HL-60 (cell line): ENCODE measurements at regions not wholly inside any gene's neighbourhood (a gene's known extent, or its start where the extent isn't known, plus 50 kb on each side); places are given as distances from the start of the nearest gene placed in this dataset.

Experiments
- GABPA ChIP-seq: IDR thresholded peaks from 2 replicates; pipeline ENCODE4 v1.6.1; 2012; ENCODE audit warnings: low read depth
- POLR2AphosphoS5 ChIP-seq: IDR thresholded peaks from 2 replicates; pipeline ENCODE4 v1.6.1; 2012; ENCODE audit warnings: low read depth
- SPI1 ChIP-seq: IDR thresholded peaks from 2 replicates; pipeline ENCODE4 v1.6.1; 2012; ENCODE audit warnings: low read depth, mild to moderate bottlenecking, borderline replicate concordance
- TF ChIP-seq, protein P1 (sequence below): IDR thresholded peaks from one replicate; pipeline ENCODE4 v1.5.1; 2011; ENCODE audit warnings: low read length, control low read depth, inconsistent platforms; ENCODE audit not compliant: insufficient read depth
- TF ChIP-seq, protein P2 (sequence below): IDR thresholded peaks from 2 replicates; pipeline ENCODE4 v1.6.1; 2012; ENCODE audit warnings: low read depth; ENCODE audit not compliant: insufficient replicate concordance

GRCh38 chr12:90473831-90474230 is 481.1 kb downstream of the CCER1 start:
- TF ChIP-seq, protein P1, sequence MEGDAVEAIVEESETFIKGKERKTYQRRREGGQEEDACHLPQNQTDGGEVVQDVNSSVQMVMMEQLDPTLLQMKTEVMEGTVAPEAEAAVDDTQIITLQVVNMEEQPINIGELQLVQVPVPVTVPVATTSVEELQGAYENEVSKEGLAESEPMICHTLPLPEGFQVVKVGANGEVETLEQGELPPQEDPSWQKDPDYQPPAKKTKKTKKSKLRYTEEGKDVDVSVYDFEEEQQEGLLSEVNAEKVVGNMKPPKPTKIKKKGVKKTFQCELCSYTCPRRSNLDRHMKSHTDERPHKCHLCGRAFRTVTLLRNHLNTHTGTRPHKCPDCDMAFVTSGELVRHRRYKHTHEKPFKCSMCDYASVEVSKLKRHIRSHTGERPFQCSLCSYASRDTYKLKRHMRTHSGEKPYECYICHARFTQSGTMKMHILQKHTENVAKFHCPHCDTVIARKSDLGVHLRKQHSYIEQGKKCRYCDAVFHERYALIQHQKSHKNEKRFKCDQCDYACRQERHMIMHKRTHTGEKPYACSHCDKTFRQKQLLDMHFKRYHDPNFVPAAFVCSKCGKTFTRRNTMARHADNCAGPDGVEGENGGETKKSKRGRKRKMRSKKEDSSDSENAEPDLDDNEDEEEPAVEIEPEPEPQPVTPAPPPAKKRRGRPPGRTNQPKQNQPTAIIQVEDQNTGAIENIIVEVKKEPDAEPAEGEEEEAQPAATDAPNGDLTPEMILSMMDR = no peak
- TF ChIP-seq, protein P2, sequence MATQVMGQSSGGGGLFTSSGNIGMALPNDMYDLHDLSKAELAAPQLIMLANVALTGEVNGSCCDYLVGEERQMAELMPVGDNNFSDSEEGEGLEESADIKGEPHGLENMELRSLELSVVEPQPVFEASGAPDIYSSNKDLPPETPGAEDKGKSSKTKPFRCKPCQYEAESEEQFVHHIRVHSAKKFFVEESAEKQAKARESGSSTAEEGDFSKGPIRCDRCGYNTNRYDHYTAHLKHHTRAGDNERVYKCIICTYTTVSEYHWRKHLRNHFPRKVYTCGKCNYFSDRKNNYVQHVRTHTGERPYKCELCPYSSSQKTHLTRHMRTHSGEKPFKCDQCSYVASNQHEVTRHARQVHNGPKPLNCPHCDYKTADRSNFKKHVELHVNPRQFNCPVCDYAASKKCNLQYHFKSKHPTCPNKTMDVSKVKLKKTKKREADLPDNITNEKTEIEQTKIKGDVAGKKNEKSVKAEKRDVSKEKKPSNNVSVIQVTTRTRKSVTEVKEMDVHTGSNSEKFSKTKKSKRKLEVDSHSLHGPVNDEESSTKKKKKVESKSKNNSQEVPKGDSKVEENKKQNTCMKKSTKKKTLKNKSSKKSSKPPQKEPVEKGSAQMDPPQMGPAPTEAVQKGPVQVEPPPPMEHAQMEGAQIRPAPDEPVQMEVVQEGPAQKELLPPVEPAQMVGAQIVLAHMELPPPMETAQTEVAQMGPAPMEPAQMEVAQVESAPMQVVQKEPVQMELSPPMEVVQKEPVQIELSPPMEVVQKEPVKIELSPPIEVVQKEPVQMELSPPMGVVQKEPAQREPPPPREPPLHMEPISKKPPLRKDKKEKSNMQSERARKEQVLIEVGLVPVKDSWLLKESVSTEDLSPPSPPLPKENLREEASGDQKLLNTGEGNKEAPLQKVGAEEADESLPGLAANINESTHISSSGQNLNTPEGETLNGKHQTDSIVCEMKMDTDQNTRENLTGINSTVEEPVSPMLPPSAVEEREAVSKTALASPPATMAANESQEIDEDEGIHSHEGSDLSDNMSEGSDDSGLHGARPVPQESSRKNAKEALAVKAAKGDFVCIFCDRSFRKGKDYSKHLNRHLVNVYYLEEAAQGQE = no peak
- TF ChIP-seq GABPA (no peak), POLR2AphosphoS5 (no peak), SPI1 (no peak)
